ENCODE measurements at regions not wholly inside any gene's neighbourhood (a gene's known extent, or its start where the extent isn't known, plus 50 kb on each side); places are given as distances from the start of the nearest gene placed in this dataset.

DNA sequence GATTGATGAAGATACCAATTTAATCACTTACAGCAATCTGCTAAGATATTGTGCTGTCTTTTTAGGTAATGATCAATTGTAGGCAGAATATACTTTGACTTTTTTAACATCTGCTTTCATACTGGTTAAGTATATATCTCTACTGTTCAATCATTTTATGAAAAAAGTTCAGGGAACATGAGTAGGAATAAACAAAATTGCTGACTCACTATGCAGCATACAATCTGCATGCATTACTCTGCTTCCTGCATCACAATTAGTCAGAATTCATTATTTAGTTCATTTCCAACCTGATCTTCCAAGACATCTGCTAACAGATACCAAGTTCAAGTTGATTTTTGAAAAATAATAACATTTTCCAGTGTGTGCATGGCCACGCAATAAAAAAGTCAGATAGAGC lies 1430.4 kb upstream of the LRRTM1 start:
- H4K20me1 ChIP-seq (ENCODE audit: control insufficient read depth, insufficient read depth, low read depth, low read length): no peaks in the 10 kb centered on the region
- no peaks in the 10 kb centered on the region for H3K79me2 ChIP-seq (ENCODE audit: control insufficient read depth, low read length)
- no peak for TF ChIP-seq EZH2phosphoT487 (IDR thresholded peaks at IDR 0.05; ENCODE audit: borderline replicate concordance, low read length)
- TF ChIP-seq, protein P1, sequence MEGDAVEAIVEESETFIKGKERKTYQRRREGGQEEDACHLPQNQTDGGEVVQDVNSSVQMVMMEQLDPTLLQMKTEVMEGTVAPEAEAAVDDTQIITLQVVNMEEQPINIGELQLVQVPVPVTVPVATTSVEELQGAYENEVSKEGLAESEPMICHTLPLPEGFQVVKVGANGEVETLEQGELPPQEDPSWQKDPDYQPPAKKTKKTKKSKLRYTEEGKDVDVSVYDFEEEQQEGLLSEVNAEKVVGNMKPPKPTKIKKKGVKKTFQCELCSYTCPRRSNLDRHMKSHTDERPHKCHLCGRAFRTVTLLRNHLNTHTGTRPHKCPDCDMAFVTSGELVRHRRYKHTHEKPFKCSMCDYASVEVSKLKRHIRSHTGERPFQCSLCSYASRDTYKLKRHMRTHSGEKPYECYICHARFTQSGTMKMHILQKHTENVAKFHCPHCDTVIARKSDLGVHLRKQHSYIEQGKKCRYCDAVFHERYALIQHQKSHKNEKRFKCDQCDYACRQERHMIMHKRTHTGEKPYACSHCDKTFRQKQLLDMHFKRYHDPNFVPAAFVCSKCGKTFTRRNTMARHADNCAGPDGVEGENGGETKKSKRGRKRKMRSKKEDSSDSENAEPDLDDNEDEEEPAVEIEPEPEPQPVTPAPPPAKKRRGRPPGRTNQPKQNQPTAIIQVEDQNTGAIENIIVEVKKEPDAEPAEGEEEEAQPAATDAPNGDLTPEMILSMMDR (IDR thresholded peaks at IDR 0.05; ENCODE audit: low read depth, low read length, poor library complexity, severe bottlenecking): no peak
- no peaks in the 10 kb centered on the region for H3K9me2 ChIP-seq (replicated peaks; ENCODE audit: control insufficient read depth, low read length)
- no peaks in the 10 kb centered on the region for H3F3A ChIP-seq (ENCODE audit: control insufficient read depth, insufficient read depth)
- H3K27me3 ChIP-seq (ENCODE audit: control insufficient read depth, low read length): no peaks in the 10 kb centered on the region
- no peak overlapping the region for H3K4me2 ChIP-seq (ENCODE audit: low read length)
- no peaks in the 10 kb centered on the region for H3K9me3 ChIP-seq (ENCODE audit: control insufficient read depth, insufficient read depth, low read length)
- H3K4me3 ChIP-seq (ENCODE audit: low read length): no peak overlapping the region
- no peak overlapping the region for H3K27ac ChIP-seq (ENCODE audit: low read depth, low read length)
- H3K4me1 ChIP-seq (ENCODE audit: control insufficient read depth, low read length): no peaks in the 10 kb centered on the region
- no peaks in the 10 kb centered on the region for H3K36me3 ChIP-seq (ENCODE audit: control insufficient read depth, low read length)

DNA sequence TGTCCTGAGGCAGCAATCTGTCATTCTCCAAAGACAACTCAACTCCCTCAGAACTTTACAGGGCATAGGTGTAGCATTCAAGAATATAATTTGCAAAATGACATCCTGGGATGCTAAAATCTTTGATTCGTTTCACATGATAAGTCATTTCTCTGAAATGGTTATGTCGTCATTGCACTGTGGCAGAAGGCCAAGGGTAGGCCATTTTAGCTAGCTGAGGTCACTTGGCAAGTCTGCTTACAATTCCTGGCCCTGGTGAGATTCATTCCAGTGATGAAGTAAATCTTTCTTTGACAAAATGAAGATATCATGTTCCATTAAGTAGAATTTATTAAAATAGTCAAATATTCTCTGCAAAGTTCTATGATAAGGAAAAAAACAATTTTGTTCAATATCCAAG lies 1410.3 kb upstream of the LRRTM1 start:
- H3K27me3 ChIP-seq (ENCODE audit: control insufficient read depth, low read length): no peaks in the 10 kb centered on the region
- no peaks in the 10 kb centered on the region for H3K79me2 ChIP-seq (ENCODE audit: control insufficient read depth, low read length)
- H3K9me2 ChIP-seq (replicated peaks; ENCODE audit: control insufficient read depth, low read length): no peaks in the 10 kb centered on the region
- no peaks in the 10 kb centered on the region for H4K20me1 ChIP-seq (ENCODE audit: control insufficient read depth, insufficient read depth, low read depth, low read length)
- H3F3A ChIP-seq (ENCODE audit: control insufficient read depth, insufficient read depth): no peaks in the 10 kb centered on the region
- H3K4me1 ChIP-seq (ENCODE audit: control insufficient read depth, low read length): no peaks in the 10 kb centered on the region
- H3K4me3 ChIP-seq (ENCODE audit: low read length): no peak overlapping the region
- no peaks in the 10 kb centered on the region for H3K36me3 ChIP-seq (ENCODE audit: control insufficient read depth, low read length)
- no peak overlapping the region for H3K4me2 ChIP-seq (ENCODE audit: low read length)
- no peaks in the 10 kb centered on the region; the same call in 1 of the 2 replicates for H3K9me3 ChIP-seq (ENCODE audit: control insufficient read depth, insufficient read depth, low read length)
- no peak overlapping the region for H3K27ac ChIP-seq (ENCODE audit: low read depth, low read length)
- TF ChIP-seq EZH2phosphoT487 (IDR thresholded peaks at IDR 0.05; ENCODE audit: borderline replicate concordance, low read length): no peak
- TF ChIP-seq, protein P1 (IDR thresholded peaks at IDR 0.05; ENCODE audit: low read depth, low read length, poor library complexity, severe bottlenecking): no peak

DNA sequence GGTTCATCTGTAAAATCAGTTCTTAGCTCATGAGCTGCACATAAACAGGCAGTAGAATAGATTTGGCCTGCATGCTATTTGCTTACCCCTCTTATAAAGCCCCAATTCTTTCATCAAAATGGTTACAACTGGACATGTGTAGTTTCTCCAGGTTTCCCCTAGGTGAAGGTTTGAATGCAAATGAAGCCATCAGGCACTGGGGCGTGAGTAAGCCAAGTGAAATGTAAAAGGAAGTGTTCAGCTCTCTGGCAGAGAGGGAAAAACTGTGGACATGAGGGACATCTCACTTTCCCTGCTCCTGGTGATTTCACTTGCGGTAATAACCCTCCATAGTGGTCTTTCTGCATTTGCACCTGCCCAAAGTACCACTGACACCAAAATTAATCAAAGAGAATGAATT lies 1402.3 kb upstream of the LRRTM1 start:
- Histone ChIP-seq H3K27ac (ENCODE audit: low read depth, low read length) (no peak overlapping the region), H3K9me3 (ENCODE audit: control insufficient read depth, insufficient read depth, low read length) (no peaks in the 10 kb centered on the region), H3K27me3 (ENCODE audit: control insufficient read depth, low read length) (no peaks in the 10 kb centered on the region), H3K9me2 (replicated peaks; ENCODE audit: control insufficient read depth, low read length) (no peaks in the 10 kb centered on the region), H3F3A (ENCODE audit: control insufficient read depth, insufficient read depth) (no peaks in the 10 kb centered on the region), H3K4me1 (ENCODE audit: control insufficient read depth, low read length) (no peaks in the 10 kb centered on the region), H3K4me3 (ENCODE audit: low read length) (no peak overlapping the region), H3K4me2 (ENCODE audit: low read length) (no peak overlapping the region), H3K79me2 (ENCODE audit: control insufficient read depth, low read length) (no peaks in the 10 kb centered on the region), H4K20me1 (ENCODE audit: control insufficient read depth, insufficient read depth, low read depth, low read length) (no peaks in the 10 kb centered on the region), H3K36me3 (ENCODE audit: control insufficient read depth, low read length) (no peaks in the 10 kb centered on the region)
- no peak for TF ChIP-seq EZH2phosphoT487 (IDR thresholded peaks at IDR 0.05; ENCODE audit: borderline replicate concordance, low read length)
- TF ChIP-seq, protein P1 (IDR thresholded peaks at IDR 0.05; ENCODE audit: low read depth, low read length, poor library complexity, severe bottlenecking): no peak

DNA sequence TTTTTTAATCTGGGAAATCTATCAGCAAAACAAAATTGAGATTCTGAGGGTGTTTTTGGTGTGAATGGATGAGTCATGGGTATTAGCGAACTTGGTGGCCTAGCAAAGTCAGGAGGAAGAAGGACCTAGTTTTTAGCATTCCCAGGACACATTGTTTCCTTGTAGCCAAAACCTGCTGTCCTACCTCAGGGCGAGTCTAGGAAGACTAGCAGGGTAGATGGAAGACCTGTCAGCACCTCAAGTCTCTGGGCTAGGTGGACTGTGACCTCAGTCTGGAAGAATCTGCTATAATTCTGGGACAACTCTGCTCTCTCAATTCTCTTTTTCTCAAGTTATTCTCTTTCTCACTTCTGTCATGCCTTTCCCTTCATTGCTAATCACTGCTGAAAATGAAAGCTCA lies 1399.3 kb upstream of the LRRTM1 start:
- Histone ChIP-seq H3K27me3 (ENCODE audit: control insufficient read depth, low read length) (no peaks in the 10 kb centered on the region), H3K4me2 (ENCODE audit: low read length) (no peak overlapping the region), H3K9me3 (ENCODE audit: control insufficient read depth, insufficient read depth, low read length) (no peaks in the 10 kb centered on the region), H3K27ac (ENCODE audit: low read depth, low read length) (no peak overlapping the region), H3K9me2 (replicated peaks; ENCODE audit: control insufficient read depth, low read length) (no peaks in the 10 kb centered on the region), H3K79me2 (ENCODE audit: control insufficient read depth, low read length) (no peaks in the 10 kb centered on the region), H4K20me1 (ENCODE audit: control insufficient read depth, insufficient read depth, low read depth, low read length) (no peaks in the 10 kb centered on the region), H3K4me1 (ENCODE audit: control insufficient read depth, low read length) (no peaks in the 10 kb centered on the region), H3F3A (ENCODE audit: control insufficient read depth, insufficient read depth) (no peaks in the 10 kb centered on the region), H3K4me3 (ENCODE audit: low read length) (no peak overlapping the region), H3K36me3 (ENCODE audit: control insufficient read depth, low read length) (no peaks in the 10 kb centered on the region)
- no peak for TF ChIP-seq EZH2phosphoT487 (IDR thresholded peaks at IDR 0.05; ENCODE audit: borderline replicate concordance, low read length)
- TF ChIP-seq, protein P1 (IDR thresholded peaks at IDR 0.05; ENCODE audit: low read depth, low read length, poor library complexity, severe bottlenecking): no peak

All from DOHH2 (cell line).